Pons (tissue), 1 donor: ENCODE measurements at regions not wholly inside any gene's neighbourhood (a gene's known extent, or its start where the extent isn't known, plus 50 kb on each side); places are given as distances from the start of the nearest gene placed in this dataset.

ENCODE experiments used
- DNase-seq: peaks from one replicate; pipeline ENCODE4 v3.0.0-alpha.2; 2016; ENCODE audit warnings: low spot score

GRCh38 chr2:17069564-17069963, 403.9 kb upstream of the CYRIA start:
- DNase-seq = no peak

GRCh38 chr2:17068021-17068420, 402.4 kb upstream of the CYRIA start:
- no peak for DNase-seq

- DNase-seq = no peak
These were observed 399.9 kb upstream of the CYRIA start for GRCh38 chr2:17065536-17065935.

GRCh38 chr2:17061028-17061427, 395.4 kb upstream of the CYRIA start:
- no peak for DNase-seq

GRCh38 chr2:17059458-17059857, 393.8 kb upstream of the CYRIA start:
- no peak for DNase-seq

- DNase-seq = no peak
These were observed 393.3 kb upstream of the CYRIA start for GRCh38 chr2:17058772-17059402.

GRCh38 chr2:17057109-17058017, 391.7 kb upstream of the CYRIA start:
- DNase-seq = no peak

- DNase-seq = no peak
These were observed 390.6 kb upstream of the CYRIA start for GRCh38 chr2:17056236-17056635.

GRCh38 chr2:17052001-17052400, 386.4 kb upstream of the CYRIA start:
- DNase-seq = no peak

- DNase-seq = no peak
These were observed 385.9 kb upstream of the CYRIA start for GRCh38 chr2:17051538-17051937.

- DNase-seq = no peak
These were observed 377.5 kb upstream of the CYRIA start for GRCh38 chr2:17043173-17043572.

GRCh38 chr2:17036361-17036760, 370.7 kb upstream of the CYRIA start:
- DNase-seq = no peak

GRCh38 chr2:17035010-17035409, 369.4 kb upstream of the CYRIA start:
- no peak for DNase-seq

GRCh38 chr2:17030047-17030446, 364.4 kb upstream of the CYRIA start:
- DNase-seq = no peak

- no peak for DNase-seq
These were observed 346.7 kb upstream of the CYRIA start for GRCh38 chr2:17012297-17012696.

GRCh38 chr2:17010104-17010503, 344.5 kb upstream of the CYRIA start:
- DNase-seq = no peak

- no peak for DNase-seq
These were observed 334.5 kb upstream of the CYRIA start for GRCh38 chr2:17000184-17000482.

GRCh38 chr2:16999347-17000183, 333.9 kb upstream of the CYRIA start:
- DNase-seq = no peak

GRCh38 chr2:16978301-16978700, 312.7 kb upstream of the CYRIA start:
- DNase-seq = no peak

GRCh38 chr2:16974688-16975087, 309.1 kb upstream of the CYRIA start:
- DNase-seq = no peak

GRCh38 chr2:16973586-16974286, 308.1 kb upstream of the CYRIA start:
- DNase-seq = no peak

- DNase-seq = no peak
These were observed 306.6 kb upstream of the CYRIA start for GRCh38 chr2:16972276-16972675.
